HUES48 (cell line): ENCODE measurements at regions not wholly inside any gene's neighbourhood (a gene's known extent, or its start where the extent isn't known, plus 50 kb on each side); places are given as distances from the start of the nearest gene placed in this dataset.

Experiments
- H3K27ac ChIP-seq: one replicate; pipeline ENCODE4 v1.7.0; 2013; ENCODE audit warnings: low read depth, low read length, inconsistent platforms
- H3K27me3 ChIP-seq: 2 replicates; pipeline ENCODE4 v1.6.1; 2013; ENCODE audit warnings: mild to moderate bottlenecking, low read length; ENCODE audit not compliant: control insufficient read depth, insufficient read depth
- H3K36me3 ChIP-seq: 2 replicates; pipeline ENCODE4 v1.6.1; 2013; ENCODE audit warnings: low read length; ENCODE audit not compliant: control insufficient read depth, insufficient read depth
- H3K4me1 ChIP-seq: 2 replicates; pipeline ENCODE4 v1.6.1; 2013; ENCODE audit warnings: mild to moderate bottlenecking, low read length; ENCODE audit not compliant: control insufficient read depth, insufficient read depth
- H3K4me3 ChIP-seq: 2 replicates; pipeline ENCODE4 v1.5.1; 2013; ENCODE audit warnings: mild to moderate bottlenecking, low read depth, low read length
- H3K9ac ChIP-seq: 2 replicates; pipeline ENCODE4 v1.6.1; 2013; ENCODE audit warnings: mild to moderate bottlenecking, low read depth, low read length, moderate library complexity
- H3K9me3 ChIP-seq: 2 replicates; pipeline ENCODE4 v1.6.1; 2013; ENCODE audit warnings: low read length; ENCODE audit not compliant: control insufficient read depth, insufficient read depth

DNA sequence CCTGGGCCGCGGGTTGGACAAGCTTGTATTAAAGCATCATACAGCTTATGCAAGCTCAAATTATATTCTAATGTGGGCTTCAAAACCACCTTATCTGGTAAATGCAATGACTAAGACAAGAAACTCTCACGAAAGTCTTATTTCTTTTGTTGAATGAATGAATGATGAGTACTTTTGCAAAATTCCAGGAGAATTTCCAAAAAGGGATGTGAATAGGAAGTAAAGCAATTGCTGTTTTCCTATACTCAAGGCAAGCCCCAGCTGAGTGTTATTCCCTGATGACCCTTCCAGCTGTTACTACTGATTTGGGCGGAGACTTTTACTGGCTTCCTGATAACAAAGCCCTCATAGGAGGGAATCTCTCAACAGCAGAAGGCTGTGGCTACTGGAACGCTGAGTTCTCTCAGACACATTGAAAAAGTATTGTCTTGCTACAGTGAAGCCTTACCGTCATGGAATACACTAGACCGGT is 162.8 kb downstream of the SREK1 start:
- Histone ChIP-seq H3K4me3 (no peak overlapping the region), H3K27me3 (no peaks in the 10 kb centered on the region), H3K27ac (no peak overlapping the region), H3K9me3 (no peaks in the 10 kb centered on the region), H3K9ac (no peak overlapping the region), H3K4me1 (no peaks in the 10 kb centered on the region; the same call in 1 of the 2 replicates), H3K36me3 (no peaks in the 10 kb centered on the region)

GRCh38 chr5:66307647-66308241 is 163.6 kb downstream of the SREK1 start:
- Histone ChIP-seq H3K27me3 (no peaks in the 10 kb centered on the region), H3K4me3 (no peak overlapping the region), H3K9ac (no peak overlapping the region), H3K9me3 (no peaks in the 10 kb centered on the region), H3K4me1 (no peaks in the 10 kb centered on the region; the same call in 1 of the 2 replicates), H3K27ac (no peak overlapping the region), H3K36me3 (no peaks in the 10 kb centered on the region)

GRCh38 chr5:66312266-66312665 is 168.2 kb downstream of the SREK1 start:
- Histone ChIP-seq H3K9ac (no peak overlapping the region), H3K9me3 (peaks cover 5% of the 10 kb centered on the region; the same call in 1 of the 2 replicates), H3K36me3 (no peaks in the 10 kb centered on the region), H3K4me1 (no peaks in the 10 kb centered on the region; the same call in 1 of the 2 replicates), H3K27ac (no peak overlapping the region), H3K27me3 (no peaks in the 10 kb centered on the region), H3K4me3 (no peak overlapping the region)

DNA sequence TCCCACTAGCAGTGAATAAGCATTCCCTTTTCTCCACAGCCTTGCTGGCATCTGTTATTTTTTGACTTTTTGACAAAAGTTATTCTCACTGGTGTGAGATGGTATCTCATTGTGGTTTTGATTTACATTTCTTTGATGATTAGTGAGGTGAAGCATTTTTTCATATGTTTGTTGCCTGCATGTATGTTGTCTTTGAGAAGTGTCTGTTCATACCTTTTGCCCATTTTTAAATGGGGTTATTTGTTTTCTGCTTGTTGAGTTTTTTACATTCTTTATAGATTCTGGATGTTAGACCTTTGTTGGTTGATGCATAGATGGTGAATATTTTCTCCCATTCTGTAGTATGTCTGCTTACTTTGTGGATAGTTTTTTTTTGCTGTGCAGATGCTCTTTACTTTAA is 171.7 kb downstream of the SREK1 start:
- no peaks in the 10 kb centered on the region for H3K4me1 ChIP-seq

DNA sequence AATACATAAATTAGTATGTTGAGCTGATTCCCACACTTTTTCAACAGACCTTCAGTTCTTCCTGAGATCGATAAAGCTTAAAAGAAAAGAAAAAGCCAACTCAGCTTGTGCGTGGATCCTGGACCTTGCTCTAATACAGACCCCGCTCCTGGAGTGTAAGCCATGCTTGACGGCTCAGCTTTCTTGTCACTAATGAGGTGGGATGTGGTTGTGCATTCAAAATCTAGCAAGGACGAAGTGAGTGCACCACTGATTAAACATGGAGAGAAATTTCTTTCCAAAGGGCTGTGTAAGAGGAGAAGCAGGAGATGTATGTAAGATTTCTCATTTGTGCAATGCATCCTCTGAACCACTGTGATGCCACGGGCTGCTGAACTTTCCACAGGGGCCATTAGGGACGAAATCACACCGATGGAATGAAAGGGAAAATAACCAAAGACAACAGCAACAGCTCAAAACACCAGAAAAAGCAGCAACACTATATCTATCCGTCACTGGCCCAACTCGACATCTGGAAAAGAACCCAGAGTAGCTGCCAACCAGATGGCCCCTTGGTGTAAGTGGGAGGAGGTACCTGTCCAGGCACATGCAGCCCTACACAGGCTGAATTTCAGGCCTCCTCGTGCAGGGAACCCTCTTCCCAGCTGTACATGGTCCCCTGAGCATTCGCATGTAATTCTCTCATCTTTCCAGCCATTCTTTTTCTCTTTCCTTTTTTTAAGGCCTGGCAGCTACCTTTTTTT is 178.9 kb downstream of the SREK1 start:
- no peak overlapping the region for H3K27ac ChIP-seq
- H3K27me3 ChIP-seq, result no peaks in the 10 kb centered on the region
- H3K9me3 ChIP-seq, result no peaks in the 10 kb centered on the region
- H3K4me3 ChIP-seq, result no peak overlapping the region
- no peaks in the 10 kb centered on the region for H3K36me3 ChIP-seq
- no peaks in the 10 kb centered on the region for H3K4me1 ChIP-seq
- H3K9ac ChIP-seq, result no peak overlapping the region

More for the DNA sequence above, 171.7 kb downstream of the SREK1 start:
- no peak overlapping the region for H3K4me3 ChIP-seq
- H3K27ac ChIP-seq, result no peak overlapping the region
- H3K36me3 ChIP-seq, result no peaks in the 10 kb centered on the region
- no peaks in the 10 kb centered on the region for H3K27me3 ChIP-seq
- H3K9ac ChIP-seq, result no peak overlapping the region
- H3K9me3 ChIP-seq, result peaks cover 5% of the 10 kb centered on the region; the same call in 1 of the 2 replicates

DNA sequence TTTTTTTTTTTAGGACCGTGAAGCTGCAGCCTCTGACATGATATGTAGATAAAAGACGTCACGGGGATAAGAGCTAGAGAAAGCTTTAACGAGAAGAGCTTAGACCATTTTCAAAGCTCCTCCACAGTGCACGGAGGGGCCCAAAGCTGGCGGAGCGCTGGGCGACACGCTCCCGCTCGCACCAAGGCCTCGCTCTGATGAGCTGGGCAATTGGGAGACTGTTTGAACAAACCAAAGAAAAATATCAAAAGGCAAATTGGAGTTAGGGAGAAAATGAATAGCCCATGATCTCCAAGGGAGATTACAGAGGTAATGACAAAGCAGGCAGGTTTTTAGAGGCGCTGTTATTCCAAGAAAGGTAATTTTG is 179.4 kb downstream of the SREK1 start:
- Histone ChIP-seq H3K27ac (no peak overlapping the region), H3K4me1 (no peaks in the 10 kb centered on the region), H3K4me3 (no peak overlapping the region), H3K27me3 (no peaks in the 10 kb centered on the region), H3K36me3 (no peaks in the 10 kb centered on the region), H3K9me3 (no peaks in the 10 kb centered on the region), H3K9ac (no peak overlapping the region)

GRCh38 chr5:66324357-66324756 is 180.3 kb downstream of the SREK1 start:
- Histone ChIP-seq H3K27ac (no peak overlapping the region), H3K9me3 (no peaks in the 10 kb centered on the region), H3K9ac (no peak overlapping the region), H3K4me3 (no peak overlapping the region), H3K4me1 (no peaks in the 10 kb centered on the region), H3K36me3 (no peaks in the 10 kb centered on the region), H3K27me3 (no peaks in the 10 kb centered on the region)

- Histone ChIP-seq H3K36me3 (no peaks in the 10 kb centered on the region), H3K27me3 (no peaks in the 10 kb centered on the region), H3K9ac (no peak overlapping the region), H3K9me3 (no peaks in the 10 kb centered on the region), H3K27ac (no peak overlapping the region), H3K4me1 (no peaks in the 10 kb centered on the region), H3K4me3 (no peak overlapping the region)
These were observed 182.2 kb downstream of the SREK1 start for GRCh38 chr5:66326276-66326675.

- Histone ChIP-seq H3K4me3 (no peak overlapping the region), H3K36me3 (no peaks in the 10 kb centered on the region), H3K27ac (no peak overlapping the region), H3K27me3 (no peaks in the 10 kb centered on the region), H3K4me1 (no peaks in the 10 kb centered on the region), H3K9me3 (no peaks in the 10 kb centered on the region), H3K9ac (no peak overlapping the region)
These were observed 182.9 kb downstream of the SREK1 start for GRCh38 chr5:66327008-66327407.

GRCh38 chr5:66329078-66329477 is 185.0 kb downstream of the SREK1 start:
- no peak overlapping the region for H3K9ac ChIP-seq
- no peaks in the 10 kb centered on the region for H3K4me1 ChIP-seq
- no peaks in the 10 kb centered on the region for H3K27me3 ChIP-seq
- H3K36me3 ChIP-seq, result no peaks in the 10 kb centered on the region
- no peak overlapping the region for H3K4me3 ChIP-seq
- H3K27ac ChIP-seq, result no peak overlapping the region
- no peaks in the 10 kb centered on the region for H3K9me3 ChIP-seq

- H3K4me1 ChIP-seq, result peaks cover 8% of the 10 kb centered on the region; the same call in 1 of the 2 replicates
- H3K4me3 ChIP-seq, result no peak overlapping the region
- H3K27me3 ChIP-seq, result no peaks in the 10 kb centered on the region
- H3K27ac ChIP-seq, result no peak overlapping the region
- no peak overlapping the region for H3K9ac ChIP-seq
- H3K36me3 ChIP-seq, result no peaks in the 10 kb centered on the region
- no peaks in the 10 kb centered on the region for H3K9me3 ChIP-seq
These were observed 189.1 kb downstream of the SREK1 start for GRCh38 chr5:66333192-66333591.
